ENCODE measurements at regions not wholly inside any gene's neighbourhood (a gene's known extent, or its start where the extent isn't known, plus 50 kb on each side); places are given as distances from the start of the nearest gene placed in this dataset.
"Not testable (repeated sequence)": the region's sequence is repeated elsewhere in the genome, so short reads cannot be mapped to it uniquely, and the experiment has no call there.

GRCh38 chr16:10321407-10322387 lies 64.2 kb upstream of the ATF7IP2 start:
- Histone ChIP-seq H3K4me1 (ENCODE audit: control insufficient read depth, insufficient read depth, low read length) (no peaks in the 10 kb centered on the region), H3K36me3 (ENCODE audit: control insufficient read depth, insufficient read depth, low read length, severe bottlenecking) (no peaks in the 10 kb centered on the region), H3K4me3 (ENCODE audit: low read length) (no peak overlapping the region), H3K9me3 (ENCODE audit: control insufficient read depth, low read length) (no peaks in the 10 kb centered on the region), H3K27me3 (replicated peaks; ENCODE audit: control insufficient read depth, insufficient read depth, low read length) (no peaks in the 10 kb centered on the region), H3K9ac (ENCODE audit: low read length) (no peak overlapping the region)
- DNase-seq (ENCODE audit: low read depth) = no peak

GRCh38 chr16:10322723-10323527 lies 62.9 kb upstream of the ATF7IP2 start:
- Histone ChIP-seq H3K27me3 (replicated peaks; ENCODE audit: control insufficient read depth, insufficient read depth, low read length) (no peaks in the 10 kb centered on the region), H3K4me3 (ENCODE audit: low read length) (no peak overlapping the region), H3K9ac (ENCODE audit: low read length) (no peak overlapping the region), H3K9me3 (ENCODE audit: control insufficient read depth, low read length) (no peaks in the 10 kb centered on the region), H3K36me3 (ENCODE audit: control insufficient read depth, insufficient read depth, low read length, severe bottlenecking) (no peaks in the 10 kb centered on the region), H3K4me1 (ENCODE audit: control insufficient read depth, insufficient read depth, low read length) (no peaks in the 10 kb centered on the region)
- no peak for DNase-seq (ENCODE audit: low read depth)

GRCh38 chr16:10323528-10323869 lies 62.4 kb upstream of the ATF7IP2 start:
- Histone ChIP-seq H3K27me3 (replicated peaks; ENCODE audit: control insufficient read depth, insufficient read depth, low read length) (no peaks in the 10 kb centered on the region), H3K4me1 (ENCODE audit: control insufficient read depth, insufficient read depth, low read length) (no peaks in the 10 kb centered on the region), H3K36me3 (ENCODE audit: control insufficient read depth, insufficient read depth, low read length, severe bottlenecking) (no peaks in the 10 kb centered on the region), H3K9me3 (ENCODE audit: control insufficient read depth, low read length) (no peaks in the 10 kb centered on the region), H3K4me3 (ENCODE audit: low read length) (no peak overlapping the region), H3K9ac (ENCODE audit: low read length) (no peak overlapping the region)
- no peak for DNase-seq (ENCODE audit: low read depth)

DNA sequence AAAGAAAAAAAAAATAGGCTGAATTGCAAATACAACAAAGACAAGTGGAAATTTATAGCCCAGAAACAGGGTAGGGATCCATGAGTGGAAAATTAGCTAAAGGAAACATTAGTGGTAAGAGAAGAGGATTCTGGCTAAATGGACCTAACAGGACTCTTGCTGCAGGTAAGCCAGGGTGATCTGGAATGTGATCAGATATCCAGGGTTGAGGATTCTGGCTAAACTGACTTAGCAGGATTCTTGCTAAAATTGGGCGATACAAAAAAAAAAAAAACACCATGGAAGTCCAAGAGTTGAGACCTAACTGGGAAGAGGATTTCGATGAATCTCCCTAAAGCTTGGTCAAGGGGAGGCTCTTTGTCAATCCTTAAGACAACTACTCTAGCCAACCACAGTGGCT lies 61.7 kb upstream of the ATF7IP2 start:
- Histone ChIP-seq H3K36me3 (ENCODE audit: control insufficient read depth, insufficient read depth, low read length, severe bottlenecking) (no peaks in the 10 kb centered on the region), H3K27me3 (replicated peaks; ENCODE audit: control insufficient read depth, insufficient read depth, low read length) (no peaks in the 10 kb centered on the region), H3K4me1 (ENCODE audit: control insufficient read depth, insufficient read depth, low read length) (no peaks in the 10 kb centered on the region), H3K9ac (ENCODE audit: low read length) (no peak overlapping the region), H3K4me3 (ENCODE audit: low read length) (no peak overlapping the region), H3K9me3 (ENCODE audit: control insufficient read depth, low read length) (no peaks in the 10 kb centered on the region)
- DNase-seq (ENCODE audit: low read depth) = no peak

GRCh38 chr16:10325783-10326543 lies 59.9 kb upstream of the ATF7IP2 start:
- Histone ChIP-seq H3K4me3 (ENCODE audit: low read length) (no peak overlapping the region), H3K27me3 (replicated peaks; ENCODE audit: control insufficient read depth, insufficient read depth, low read length) (no peaks in the 10 kb centered on the region), H3K9ac (ENCODE audit: low read length) (no peak overlapping the region), H3K36me3 (ENCODE audit: control insufficient read depth, insufficient read depth, low read length, severe bottlenecking) (no peaks in the 10 kb centered on the region), H3K9me3 (ENCODE audit: control insufficient read depth, low read length) (no peaks in the 10 kb centered on the region), H3K4me1 (ENCODE audit: control insufficient read depth, insufficient read depth, low read length) (no peaks in the 10 kb centered on the region)
- no peak for DNase-seq (ENCODE audit: low read depth)

DNA sequence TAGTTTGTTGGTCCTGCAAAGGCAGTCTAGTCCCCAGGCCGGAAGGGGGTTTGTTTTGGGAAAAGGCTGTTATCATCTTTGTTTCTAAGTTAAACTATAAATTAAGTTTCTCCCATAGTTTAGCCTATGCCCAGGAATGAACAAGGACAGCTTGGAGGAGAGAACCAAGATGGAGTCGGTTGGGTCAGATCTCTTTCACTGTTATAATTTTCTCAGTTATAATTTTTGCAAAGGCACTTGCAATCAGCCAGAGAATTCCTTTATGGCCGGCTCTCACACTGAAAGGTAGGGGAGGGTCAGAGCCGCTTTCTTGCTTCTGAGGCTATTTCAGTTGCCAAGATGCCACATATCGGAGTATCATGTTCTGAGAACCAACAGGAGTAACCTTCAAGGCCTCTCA lies 59.2 kb upstream of the ATF7IP2 start:
- H3K27me3 ChIP-seq (replicated peaks; ENCODE audit: control insufficient read depth, insufficient read depth, low read length) = no peaks in the 10 kb centered on the region
- no peak overlapping the region for H3K4me3 ChIP-seq (ENCODE audit: low read length)
- no peaks in the 10 kb centered on the region for H3K4me1 ChIP-seq (ENCODE audit: control insufficient read depth, insufficient read depth, low read length)
- no peaks in the 10 kb centered on the region for H3K9me3 ChIP-seq (ENCODE audit: control insufficient read depth, low read length)
- H3K9ac ChIP-seq (ENCODE audit: low read length) = no peak overlapping the region
- DNase-seq (ENCODE audit: low read depth) = no peak
- H3K36me3 ChIP-seq (ENCODE audit: control insufficient read depth, insufficient read depth, low read length, severe bottlenecking) = no peaks in the 10 kb centered on the region

DNA sequence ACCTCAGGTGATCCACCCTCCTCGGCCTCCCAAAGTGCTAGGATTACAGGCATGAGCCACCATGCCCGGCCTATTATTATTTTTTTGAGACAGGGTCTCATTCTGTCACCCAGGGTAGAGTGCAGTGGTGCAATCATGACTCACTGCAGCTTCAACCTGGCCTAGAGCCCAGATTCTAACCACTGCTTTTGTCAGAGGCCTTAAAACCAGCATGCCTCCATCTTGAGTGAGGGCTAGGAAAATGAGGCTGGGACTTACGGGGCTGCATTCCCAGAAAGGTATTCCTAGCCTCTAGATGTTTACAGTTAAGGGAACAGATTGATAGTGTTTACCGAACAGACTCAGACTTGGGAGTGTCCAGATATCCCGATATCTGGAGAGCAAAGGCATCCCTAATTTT lies 57.6 kb upstream of the ATF7IP2 start:
- H3K9ac ChIP-seq (ENCODE audit: low read length); H3K36me3 ChIP-seq (ENCODE audit: control insufficient read depth, insufficient read depth, low read length, severe bottlenecking); H3K4me1 ChIP-seq (ENCODE audit: control insufficient read depth, insufficient read depth, low read length); H3K4me3 ChIP-seq (ENCODE audit: low read length); H3K27me3 ChIP-seq (replicated peaks; ENCODE audit: control insufficient read depth, insufficient read depth, low read length); H3K9me3 ChIP-seq (ENCODE audit: control insufficient read depth, low read length): not testable (repeated sequence)
- peak; percentile 49 for DNase-seq (ENCODE audit: low read depth)

- DNase-seq (ENCODE audit: low read depth) = no peak
- Histone ChIP-seq H3K4me1 (ENCODE audit: control insufficient read depth, insufficient read depth, low read length) (no peaks in the 10 kb centered on the region), H3K9me3 (ENCODE audit: control insufficient read depth, low read length) (no peaks in the 10 kb centered on the region), H3K4me3 (ENCODE audit: low read length) (no peak overlapping the region), H3K36me3 (ENCODE audit: control insufficient read depth, insufficient read depth, low read length, severe bottlenecking) (no peaks in the 10 kb centered on the region), H3K9ac (ENCODE audit: low read length) (no peak overlapping the region), H3K27me3 (replicated peaks; ENCODE audit: control insufficient read depth, insufficient read depth, low read length) (no peaks in the 10 kb centered on the region)
Measured at GRCh38 chr16:10332241-10332640, 53.6 kb upstream of the ATF7IP2 start.

DNA sequence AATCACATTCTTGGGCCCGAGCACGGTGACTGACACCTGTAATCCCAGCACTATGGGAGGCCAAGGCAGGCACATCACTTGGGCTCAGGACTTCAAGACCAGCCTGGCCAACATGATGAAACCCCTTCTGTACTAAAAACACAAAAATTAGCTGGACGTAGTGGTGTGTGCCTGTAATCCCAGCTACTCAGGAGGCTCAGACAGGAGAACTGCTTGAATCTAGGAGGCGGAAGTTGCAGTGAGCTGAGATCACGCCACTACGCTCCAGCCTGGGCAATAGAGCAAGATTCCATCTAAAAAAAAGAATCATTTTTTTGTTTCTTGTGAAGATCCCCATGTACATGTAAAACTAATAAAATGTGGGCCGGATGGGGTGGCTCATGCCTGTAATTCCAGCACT lies 53.1 kb upstream of the ATF7IP2 start:
- Histone ChIP-seq H3K9ac (ENCODE audit: low read length) (no peak overlapping the region), H3K9me3 (ENCODE audit: control insufficient read depth, low read length) (no peaks in the 10 kb centered on the region), H3K27me3 (replicated peaks; ENCODE audit: control insufficient read depth, insufficient read depth, low read length) (no peaks in the 10 kb centered on the region), H3K4me1 (ENCODE audit: control insufficient read depth, insufficient read depth, low read length) (no peaks in the 10 kb centered on the region), H3K36me3 (ENCODE audit: control insufficient read depth, insufficient read depth, low read length, severe bottlenecking) (no peaks in the 10 kb centered on the region), H3K4me3 (ENCODE audit: low read length) (no peak overlapping the region)
- no peak for DNase-seq (ENCODE audit: low read depth)

DNA sequence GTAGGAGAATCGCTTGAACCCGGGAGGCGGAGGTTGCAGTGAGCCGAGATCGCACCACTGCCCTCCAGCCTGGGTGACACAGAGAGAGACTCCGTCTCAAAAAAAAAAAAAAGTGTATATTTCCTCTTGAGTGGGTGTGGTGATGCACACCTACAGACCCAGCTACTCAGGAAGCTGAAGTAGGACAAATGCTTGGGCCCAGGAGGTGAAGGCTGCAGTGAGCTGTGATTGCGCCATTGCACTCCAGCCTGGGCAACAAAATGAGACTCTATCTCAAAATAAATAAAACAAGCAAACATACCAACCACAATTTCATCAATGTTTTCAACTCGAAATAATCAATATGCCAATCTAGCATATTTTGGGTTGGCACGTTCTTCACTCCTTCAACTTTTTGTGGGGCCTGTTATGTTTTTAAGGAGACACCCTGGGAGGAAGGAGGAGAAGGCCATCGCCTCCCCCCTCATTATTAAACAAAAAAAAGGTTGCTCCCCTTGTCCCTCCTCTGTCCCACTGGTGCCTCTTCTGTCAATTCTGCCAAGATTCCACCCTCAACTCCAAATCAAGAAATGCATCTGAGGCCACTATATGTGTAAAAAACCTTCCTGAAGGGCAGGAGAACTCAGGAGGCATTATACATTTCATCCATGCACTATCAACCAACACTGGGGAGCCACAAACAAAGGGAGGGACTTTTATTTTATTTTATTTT lies 52.4 kb upstream of the ATF7IP2 start:
- no peak overlapping the region for H3K9ac ChIP-seq (ENCODE audit: low read length)
- H3K4me3 ChIP-seq (ENCODE audit: low read length) = no peak overlapping the region
- DNase-seq (ENCODE audit: low read depth) = no peak
- no peaks in the 10 kb centered on the region for H3K4me1 ChIP-seq (ENCODE audit: control insufficient read depth, insufficient read depth, low read length)
- H3K36me3 ChIP-seq (ENCODE audit: control insufficient read depth, insufficient read depth, low read length, severe bottlenecking) = no peaks in the 10 kb centered on the region
- no peaks in the 10 kb centered on the region for H3K27me3 ChIP-seq (replicated peaks; ENCODE audit: control insufficient read depth, insufficient read depth, low read length)
- no peaks in the 10 kb centered on the region for H3K9me3 ChIP-seq (ENCODE audit: control insufficient read depth, low read length)

Data from adipocyte (in vitro differentiated cells).